H1 (cell line): ENCODE measurements at regions not wholly inside any gene's neighbourhood (a gene's known extent, or its start where the extent isn't known, plus 50 kb on each side); places are given as distances from the start of the nearest gene placed in this dataset.

ENCODE experiments used
- CTCF ChIA-PET: fragments of 300-600 bp; sonication (Branson Sonifier 250); formaldehyde crosslinking; loops from one replicate; lab custom pipeline; 2021; ENCODE audit not compliant: partially characterized antibody; lab: Charles Lee
- POLR2A ChIA-PET: fragments of 300-600 bp; sonication (Branson Sonifier 250); formaldehyde crosslinking; loops from one replicate; lab custom pipeline; 2021; ENCODE audit warnings: inconsistent platforms; ENCODE audit not compliant: partially characterized antibody; lab: Charles Lee
- DNase-seq, 2 experiments: peaks; one replicate each; pipeline versions ENCODE4 v3.0.0 to v3.0.0-alpha.2; 2010 to 2022; ENCODE audit warnings: low spot score in 2 of 2, low read depth in 1 of 2, mixed read lengths in 1 of 2
- FAIRE-seq: peaks from 2 replicates; lab custom pipeline; 2011; peaks lifted over from hg19 to GRCh38; lab: Jason Lieb, UNC
- H2AFZ ChIP-seq: 2 replicates; pipeline ENCODE4 v1.8.1; 2012; ENCODE audit warnings: low read length, inconsistent platforms
- H2AK5ac ChIP-seq: 2 replicates; pipeline ENCODE4 v1.6.1; 2013; ENCODE audit warnings: low read depth, low read length
- H2BK120ac ChIP-seq: replicated peaks from 2 replicates; pipeline ENCODE3; 2013; ENCODE audit warnings: low read depth, low read length, inconsistent platforms
- H2BK12ac ChIP-seq: 2 replicates; pipeline ENCODE4 v1.6.1; 2013; ENCODE audit warnings: low read depth, low read length
- H2BK15ac ChIP-seq: 2 replicates; pipeline ENCODE4 v1.6.1; 2013; ENCODE audit warnings: low read length
- H2BK20ac ChIP-seq: 2 replicates; pipeline ENCODE4 v1.6.1; 2013; ENCODE audit warnings: low read length
- H2BK5ac ChIP-seq: 2 replicates; pipeline ENCODE4 v1.6.1; 2013; ENCODE audit warnings: low read depth, low read length
- H3K14ac ChIP-seq: 2 replicates; pipeline ENCODE4 v1.6.1; 2013; ENCODE audit warnings: inconsistent platforms; ENCODE audit not compliant: insufficient read length
- H3K18ac ChIP-seq: 2 replicates; pipeline ENCODE4 v1.6.1; 2013; ENCODE audit warnings: low read length; ENCODE audit errors: extremely low read depth
- H3K23ac ChIP-seq: 2 replicates; pipeline ENCODE4 v1.6.1; 2013; ENCODE audit warnings: inconsistent platforms; ENCODE audit not compliant: insufficient read length
- H3K23me2 ChIP-seq: 2 replicates; pipeline ENCODE4 v1.6.1; 2013; ENCODE audit warnings: low read depth, low read length
- H3K27ac ChIP-seq: 2 replicates; pipeline ENCODE4 v1.6.1; 2011; ENCODE audit warnings: low read depth, low read length, inconsistent platforms
- H3K27me3 ChIP-seq, 4 experiments: replicated peaks in 1 of 4; 1 replicate in 1 of 4; 2 replicates in 3 of 4; pipeline versions ENCODE4 v1.6.1 to v1.8.1; 2011 to 2013; ENCODE audit warnings: low read length in 3 of 4, mild to moderate bottlenecking in 3 of 4, inconsistent platforms in 2 of 4, mixed read lengths in 2 of 4, moderate library complexity in 1 of 4; ENCODE audit not compliant: control insufficient read depth in 3 of 4, insufficient read depth in 3 of 4; ENCODE audit errors: extremely low read depth in 1 of 4
- H3K36me3 ChIP-seq, 4 experiments: 2 replicates each; pipeline versions ENCODE4 v1.6.1 to v1.8.1; 2011 to 2013; ENCODE audit warnings: mild to moderate bottlenecking in 4 of 4, low read length in 3 of 4, moderate library complexity in 2 of 4, control low read depth in 1 of 4, inconsistent platforms in 1 of 4; ENCODE audit not compliant: insufficient read depth in 4 of 4, control insufficient read depth in 2 of 4
- H3K4ac ChIP-seq: replicated peaks from 2 replicates; pipeline ENCODE3; 2013; ENCODE audit warnings: low read length, low read depth, mixed read lengths, inconsistent platforms; ENCODE audit not compliant: insufficient read length
- H3K4me1 ChIP-seq, 4 experiments: replicated peaks in 1 of 4; 1 replicate in 1 of 4; 2 replicates in 3 of 4; pipeline versions ENCODE4 v1.6.1 to v1.8.1; 2011 to 2013; ENCODE audit warnings: low read length in 3 of 4, inconsistent platforms in 2 of 4, mixed read lengths in 1 of 4; ENCODE audit not compliant: insufficient read depth in 4 of 4, control insufficient read depth in 3 of 4
- H3K4me2 ChIP-seq, 2 experiments: 2 replicates each; pipeline versions ENCODE4 v1.6.1 to v1.8.1; 2011 to 2013; ENCODE audit warnings: low read depth in 2 of 2, low read length in 2 of 2, control low read depth in 1 of 2, inconsistent platforms in 1 of 2, mild to moderate bottlenecking in 1 of 2; ENCODE audit not compliant: insufficient read depth in 1 of 2
- H3K4me3 ChIP-seq, 4 experiments: fragments of 200-600, 300-600 bp in 1 of 4; sonication (generic), shearing (Covaris generic), sonication (Bioruptor Twin) in 1 of 4; 2 replicates each; pipeline versions ENCODE4 v1.5.1 to v1.8.1; 2011 to 2016; ENCODE audit warnings: low read length in 4 of 4, low read depth in 3 of 4, control low read depth in 2 of 4, inconsistent platforms in 2 of 4, mild to moderate bottlenecking in 2 of 4, mixed read lengths in 1 of 4, moderate library complexity in 1 of 4; ENCODE audit not compliant: insufficient read depth in 2 of 4; ENCODE audit errors: extremely low read depth in 1 of 4
- H3K56ac ChIP-seq: replicated peaks from 2 replicates; pipeline ENCODE3; 2013; ENCODE audit warnings: low read depth, mild to moderate bottlenecking, mixed read lengths, low read length, inconsistent platforms; ENCODE audit not compliant: insufficient read length
- H3K79me1 ChIP-seq: 2 replicates; pipeline ENCODE4 v1.6.1; 2013; ENCODE audit warnings: low read depth, low read length, control low read depth
- H3K79me2 ChIP-seq, 2 experiments: 2 replicates each; pipeline versions ENCODE4 v1.6.1 to v1.8.1; 2012 to 2013; ENCODE audit warnings: low read length in 2 of 2, mild to moderate bottlenecking in 2 of 2, inconsistent platforms in 1 of 2; ENCODE audit not compliant: insufficient read depth in 2 of 2, control insufficient read depth in 1 of 2
- H3K9ac ChIP-seq, 4 experiments: replicated peaks in 1 of 4; 1 replicate in 1 of 4; 2 replicates in 3 of 4; pipeline versions ENCODE4 v1.6.1 to v1.8.1; 2011 to 2013; ENCODE audit warnings: low read depth in 3 of 4, low read length in 3 of 4, control low read depth in 2 of 4, mild to moderate bottlenecking in 2 of 4, moderate library complexity in 2 of 4, inconsistent platforms in 1 of 4; ENCODE audit errors: extremely low read depth in 1 of 4
- H3K9me3 ChIP-seq, 2 experiments: 2 replicates each; pipeline versions ENCODE4 v1.6.1 to v1.8.1; 2012 to 2013; ENCODE audit warnings: mild to moderate bottlenecking in 2 of 2, moderate library complexity in 2 of 2, control low read depth in 1 of 2, inconsistent platforms in 1 of 2, low read depth in 1 of 2, low read length in 1 of 2, mixed read lengths in 1 of 2; ENCODE audit not compliant: insufficient read depth in 2 of 2
- H4K20me1 ChIP-seq, 2 experiments: replicated peaks in 1 of 2; 2 replicates each; pipeline versions ENCODE3 to v1.8.1; 2011 to 2013; ENCODE audit warnings: inconsistent platforms in 2 of 2, low read length in 2 of 2, mild to moderate bottlenecking in 1 of 2; ENCODE audit not compliant: insufficient read depth in 2 of 2, control insufficient read depth in 1 of 2
- H4K5ac ChIP-seq: 2 replicates; pipeline ENCODE4 v1.6.1; 2013; ENCODE audit warnings: low read length, low read depth, mixed read lengths, inconsistent platforms; ENCODE audit not compliant: insufficient read length
- H4K8ac ChIP-seq: 2 replicates; pipeline ENCODE4 v1.8.0; 2013; ENCODE audit warnings: mild to moderate bottlenecking, moderate library complexity, low read length, inconsistent platforms; ENCODE audit not compliant: insufficient read depth; ENCODE audit errors: extremely low read depth
- H4K91ac ChIP-seq: replicated peaks from 2 replicates; pipeline ENCODE3; 2013; ENCODE audit warnings: low read length, mixed read lengths, inconsistent platforms; ENCODE audit not compliant: insufficient read length
- KDM1A ChIP-seq: fragments of 200-600, 300-600 bp; sonication (generic); IDR thresholded peaks from 2 replicates; pipeline ENCODE4 v1.7.1; 2016; ENCODE audit warnings: mild to moderate bottlenecking, low read length, borderline replicate concordance
- SIX5 ChIP-seq: IDR thresholded peaks from 2 replicates; pipeline ENCODE4 v1.6.1; 2011; ENCODE audit warnings: mild to moderate bottlenecking, low read depth, low read length
- WGBS, 2 experiments: shearing (Covaris generic) in 1 of 2; methylation state at CpG; one replicate each; pipeline versions ENCODE4 v1.1.6 to v1.1.7; 2013 to 2015; ENCODE audit warnings: low lambda C conversion rate in 2 of 2, mixed read lengths in 2 of 2, inconsistent platforms in 1 of 2, low coverage in 1 of 2, missing lambda C conversion rate in 1 of 2; ENCODE audit not compliant: insufficient replicate concordance in 2 of 2, insufficient coverage in 1 of 2, insufficient read length in 1 of 2; ENCODE audit errors: extremely low coverage in 1 of 2, missing lambda C conversion rate in 1 of 2; 5-methylcytosine and 5-hydroxymethylcytosine counted together

GRCh38 chr14:61911574-61911973 lies 149.4 kb downstream of the SNAPC1 start:
- Histone ChIP-seq H3K18ac (no peak overlapping the region), H3K27me3 (no peaks in the 10 kb centered on the region), H3K9ac (no peak overlapping the region), H3K14ac (no peak overlapping the region), H3K4me1 (no peaks in the 10 kb centered on the region), H2BK5ac (no peak overlapping the region), H3K4me2 (no peak overlapping the region), H2AFZ (no peak overlapping the region), H3K79me1 (no peaks in the 10 kb centered on the region), H3K27ac (no peak overlapping the region), H2BK20ac (no peak overlapping the region), H2AK5ac (no peak overlapping the region), H2BK15ac (no peak overlapping the region), H3K4ac (no peak overlapping the region), H4K8ac (no peak overlapping the region), H3K56ac (no peak overlapping the region), H4K5ac (no peak overlapping the region), H4K91ac (no peak overlapping the region), H3K36me3 (no peaks in the 10 kb centered on the region), H4K20me1 (no peaks in the 10 kb centered on the region), H3K4me3 (no peak overlapping the region), H3K79me2 (no peaks in the 10 kb centered on the region), H2BK120ac (no peak overlapping the region), H3K23ac (no peak overlapping the region), H2BK12ac (no peak overlapping the region), H3K9me3 (no peaks in the 10 kb centered on the region), H3K23me2 (no peaks in the 10 kb centered on the region)
- no peak for FAIRE-seq
- 46% methylated on average over 4 of the region's 4 CpGs; no CpG with 5 or more reads in 1 of the 2 experiments for WGBS, 2 experiments
- DNase-seq = no peak
- ChIA-PET CTCF (interaction anchor here (1.1 to 4.3 kb wide), 5 partner anchors 14 to 215 kb away, joined by 3 to 21 read pairs (median 8); no protein-coding TSS in a partner anchor), POLR2A (no interaction called here)
- TF ChIP-seq KDM1A (no peak), SIX5 (no peak)
